Prostate gland (tissue), 2 donors: ENCODE measurements at regions not wholly inside any gene's neighbourhood (a gene's known extent, or its start where the extent isn't known, plus 50 kb on each side); places are given as distances from the start of the nearest gene placed in this dataset.

Source experiments
- DNase-seq: peaks from one replicate; pipeline ENCODE4 v3.0.0-alpha.2; 2019; ENCODE audit warnings: low spot score
- H3K27ac ChIP-seq, 2 donors: fragments of 200-600 bp; sonication (generic); 2 replicates each; pipeline ENCODE4 v1.5.1; 2017 to 2019
- H3K27me3 ChIP-seq: fragments of 200-600 bp; sonication (generic); replicated peaks from 2 replicates; pipeline ENCODE4 v1.5.1; 2019; ENCODE audit not compliant: insufficient read depth
- H3K36me3 ChIP-seq, 2 donors: fragments of 200-600 bp; sonication (generic); 1 replicate in 1 of 2; 2 replicates in 1 of 2; pipeline versions ENCODE4 v1.5.1 to v1.8.1; 2017 to 2019
- H3K4me1 ChIP-seq: fragments of 200-600 bp; sonication (generic); replicated peaks from 2 replicates; pipeline ENCODE4 v1.5.1; 2019
- H3K4me3 ChIP-seq, 2 donors: fragments of 200-600 bp; sonication (generic); 2 replicates each; pipeline ENCODE4 v1.5.1; 2017 to 2019
- H3K9me3 ChIP-seq: fragments of 200-600 bp; sonication (generic); 2 replicates; pipeline ENCODE4 v1.5.1; 2017
- CTCF ChIP-seq, 4 experiments: fragments of 200-600 bp in 2 of 4; fragments of 450-650 bp in 2 of 4; sonication (generic) in 2 of 4; IDR thresholded peaks; 1 replicate in 3 of 4; 2 replicates in 1 of 4; pipeline ENCODE4 v1.5.1; 2016 to 2019; ENCODE audit warnings: antibody characterized with exemption in 4 of 4, mild to moderate bottlenecking in 2 of 4, moderate library complexity in 2 of 4
- POLR2A ChIP-seq: fragments of 450-650 bp; IDR thresholded peaks from one replicate; pipeline ENCODE4 v1.6.1; 2016; ENCODE audit warnings: antibody characterized with exemption, mild to moderate bottlenecking
- POLR2AphosphoS5 ChIP-seq: sonication (generic); formaldehyde crosslinking; IDR thresholded peaks from one replicate; pipeline ENCODE4 v1.6.1; 2017; ENCODE audit warnings: antibody characterized with exemption
- WGBS: methylation state at CpG from one replicate; pipeline ENCODE4 v1.1.5; 2018; 5-methylcytosine and 5-hydroxymethylcytosine counted together
- intact Hi-C: fragments of 100-400 bp; cut with DNase I; formaldehyde crosslinking; loops from one replicate; pipeline ENCODE4 v1.14.2; 2022

DNA sequence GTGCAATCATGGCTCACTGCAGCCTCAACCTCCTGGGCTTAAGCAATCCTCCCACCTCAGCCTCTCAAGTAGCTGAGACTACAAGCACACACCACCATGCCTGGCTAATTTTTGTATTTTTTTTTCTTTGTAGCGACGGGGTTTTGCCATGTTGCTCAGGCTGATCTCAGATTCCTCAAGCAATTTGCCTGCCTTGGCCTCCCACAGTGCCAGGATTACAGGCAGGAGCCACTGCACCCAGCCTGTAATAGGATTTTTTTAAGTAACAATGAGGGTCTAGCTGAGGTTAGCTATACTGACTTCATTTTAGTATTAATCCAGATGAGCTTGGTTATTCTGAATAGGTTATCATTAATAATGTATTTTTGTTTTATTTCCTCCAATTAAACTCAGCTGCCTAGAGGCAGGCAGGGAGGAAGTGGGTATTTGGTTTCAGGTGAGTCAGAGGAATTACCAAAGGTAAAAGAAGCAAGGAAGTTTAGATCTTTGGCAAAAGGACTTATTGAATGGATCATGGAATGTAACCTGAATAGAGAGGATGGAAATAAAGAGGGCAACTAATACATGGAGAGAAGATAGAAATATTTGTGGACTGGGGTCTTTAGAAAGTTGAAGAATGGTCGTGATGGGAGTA is 1023.3 kb upstream of the TENM3 start:
- TF ChIP-seq CTCF (IDR thresholded peaks at IDR 0.05) (no peak), POLR2AphosphoS5 (no peak), POLR2A (no peak)
- DNase-seq, result no peak
- 76% methylated on average over 3 of the region's 3 CpGs for WGBS
- intact Hi-C loops, result no loop called here
- no peaks in the 10 kb centered on the region for H3K36me3 ChIP-seq
- H3K4me1 ChIP-seq, result no peaks in the 10 kb centered on the region
- H3K4me3 ChIP-seq, result no peak overlapping the region
- H3K27ac ChIP-seq, result no peak overlapping the region
- no peaks in the 10 kb centered on the region for H3K27me3 ChIP-seq
- no peaks in the 10 kb centered on the region for H3K9me3 ChIP-seq

DNA sequence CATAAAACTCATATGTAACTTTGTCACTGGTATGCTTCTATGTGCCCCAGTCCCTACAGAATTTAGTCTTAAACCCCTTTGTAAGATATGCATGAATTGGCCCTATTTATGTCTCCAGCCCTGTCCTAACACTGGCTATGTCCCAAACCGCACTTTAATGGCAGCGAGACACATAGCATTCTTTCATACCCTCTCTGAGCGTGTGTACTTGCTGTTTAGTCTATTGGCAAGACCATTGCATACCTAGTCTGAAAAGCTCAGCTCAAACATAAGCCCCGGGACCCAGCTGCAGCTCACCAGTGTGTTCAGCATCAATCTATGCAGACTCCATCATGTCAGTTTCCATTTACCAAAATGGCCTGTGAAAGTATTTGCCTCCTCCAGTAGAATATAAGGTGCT is 1018.4 kb upstream of the TENM3 start:
- intact Hi-C loops, result no loop called here
- DNase-seq, result no peak

DNA sequence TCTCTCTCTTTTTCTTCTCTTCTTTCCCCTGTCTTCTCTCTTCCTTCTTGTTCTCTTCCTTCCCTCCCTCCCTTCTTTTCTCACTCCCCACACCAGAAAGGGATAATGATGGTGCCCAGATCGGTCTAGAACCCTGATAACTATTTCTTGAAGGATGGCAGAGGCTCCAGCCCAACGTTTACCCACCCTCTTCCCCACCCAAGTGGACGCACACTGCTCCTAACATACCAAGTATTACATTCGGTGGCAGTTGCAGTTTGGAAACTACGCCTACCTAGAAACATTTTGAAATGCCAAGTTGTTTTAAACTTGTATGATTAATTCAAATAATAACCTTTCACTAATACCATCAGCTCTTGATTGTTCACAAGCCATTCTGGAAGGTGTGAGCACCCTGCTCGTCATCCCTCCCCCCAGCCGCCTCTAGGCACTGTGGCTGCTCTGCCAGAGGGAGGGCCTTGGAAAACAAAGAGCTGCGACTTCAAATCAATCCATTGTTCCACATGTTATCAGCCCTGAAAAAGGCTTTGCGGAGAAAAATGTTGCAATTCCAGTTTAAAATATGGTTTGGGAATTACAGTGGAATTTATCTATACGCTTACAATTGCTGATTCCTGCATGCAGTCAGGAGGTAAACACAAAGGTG is 1017.5 kb upstream of the TENM3 start:
- intact Hi-C loops, result no loop called here
- DNase-seq, result no peak
- no peaks in the 10 kb centered on the region for H3K36me3 ChIP-seq
- H3K9me3 ChIP-seq, result no peaks in the 10 kb centered on the region
- no peak overlapping the region for H3K4me3 ChIP-seq
- H3K27me3 ChIP-seq, result no peaks in the 10 kb centered on the region
- no peak overlapping the region for H3K27ac ChIP-seq
- 41% methylated on average over 10 of the region's 10 CpGs for WGBS
- H3K4me1 ChIP-seq, result no peaks in the 10 kb centered on the region
- TF ChIP-seq CTCF (IDR thresholded peaks at IDR 0.05), result no peak

More for the DNA sequence above, 1018.4 kb upstream of the TENM3 start:
- H3K4me3 ChIP-seq, result no peak overlapping the region
- no peaks in the 10 kb centered on the region for H3K36me3 ChIP-seq
- no peak overlapping the region for H3K27ac ChIP-seq
- no peak for TF ChIP-seq POLR2AphosphoS5
- TF ChIP-seq POLR2A, result no peak
- TF ChIP-seq CTCF (IDR thresholded peaks at IDR 0.05), result no peak
- H3K27me3 ChIP-seq, result no peaks in the 10 kb centered on the region
- 88% methylated on average over 4 of the region's 4 CpGs for WGBS
- no peaks in the 10 kb centered on the region for H3K9me3 ChIP-seq
- H3K4me1 ChIP-seq, result no peaks in the 10 kb centered on the region

DNA sequence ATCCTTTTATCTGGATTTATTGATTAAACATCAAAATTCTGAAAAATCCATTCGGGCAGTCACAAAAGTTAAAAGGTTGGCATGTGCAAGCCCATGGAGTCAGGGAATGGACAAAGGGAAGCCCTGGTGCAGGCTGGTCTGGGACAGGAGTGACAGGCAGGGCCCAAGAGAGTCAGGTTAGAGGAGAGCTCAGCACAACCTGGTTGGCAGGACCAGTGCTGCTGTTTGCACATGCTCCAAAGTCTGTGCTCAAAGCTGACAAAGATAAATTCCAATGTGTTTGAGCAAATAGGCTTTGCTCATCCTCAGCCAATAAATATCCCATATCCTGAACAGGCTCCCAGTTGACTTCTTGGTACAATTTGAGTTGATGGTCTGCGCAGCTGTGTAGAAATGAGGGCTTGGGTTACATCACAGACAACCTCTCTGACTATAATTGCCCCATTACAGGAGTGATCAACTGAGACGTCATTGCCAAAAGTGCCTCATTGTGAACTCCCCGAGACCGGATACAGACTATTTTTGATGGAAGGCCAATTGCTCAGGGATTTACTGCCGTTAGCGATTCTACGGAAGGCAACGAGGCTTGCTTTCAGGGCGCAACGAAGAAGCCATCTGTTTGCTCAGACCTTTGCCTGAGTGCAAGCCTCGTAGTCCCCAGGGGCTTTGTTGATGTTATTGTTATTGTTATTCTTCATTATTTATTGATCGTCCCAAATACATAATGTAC is 1008.1 kb upstream of the TENM3 start:
- no peaks in the 10 kb centered on the region for H3K4me1 ChIP-seq
- H3K27me3 ChIP-seq, result no peaks in the 10 kb centered on the region
- no peak overlapping the region for H3K27ac ChIP-seq
- no peaks in the 10 kb centered on the region for H3K36me3 ChIP-seq
- no peaks in the 10 kb centered on the region for H3K9me3 ChIP-seq
- 58% methylated on average over 13 of the region's 13 CpGs for WGBS
- intact Hi-C loops, result no loop called here
- H3K4me3 ChIP-seq, result no peak overlapping the region
- TF ChIP-seq POLR2A (no peak), CTCF (IDR thresholded peaks at IDR 0.05) (no peak), POLR2AphosphoS5 (no peak)
- no peak for DNase-seq
